Left ventricle myocardium inferior (tissue), 1 donor: ENCODE measurements at regions not wholly inside any gene's neighbourhood (a gene's known extent, or its start where the extent isn't known, plus 50 kb on each side); places are given as distances from the start of the nearest gene placed in this dataset.

Source experiments
- DNase-seq: peaks from one replicate; pipeline ENCODE4 v3.0.0-alpha.2; 2020
- H3K27ac ChIP-seq: fragments of 200-600 bp; replicated peaks from 2 replicates; pipeline ENCODE4 v1.8.0; 2021
- H3K27me3 ChIP-seq: fragments of 200-600 bp; 2 replicates; pipeline ENCODE4 v1.8.0; 2021; ENCODE audit warnings: low read depth
- H3K36me3 ChIP-seq: fragments of 200-600 bp; 2 replicates; pipeline ENCODE4 v1.8.0; 2021
- H3K4me1 ChIP-seq: fragments of 200-600 bp; 2 replicates; pipeline ENCODE4 v1.8.0; 2021
- H3K4me3 ChIP-seq: fragments of 200-600 bp; 2 replicates; pipeline ENCODE4 v1.8.0; 2021; ENCODE audit warnings: mild to moderate bottlenecking, moderate library complexity
- H3K9me3 ChIP-seq: fragments of 200-600 bp; replicated peaks from 2 replicates; pipeline ENCODE4 v1.8.0; 2021
- CTCF ChIP-seq: fragments of 200-600 bp; IDR thresholded peaks from 2 replicates; pipeline ENCODE4 v1.8.0; 2021; ENCODE audit warnings: antibody characterized with exemption, mild to moderate bottlenecking, borderline replicate concordance
- intact Hi-C: fragments of 100-400 bp; cut with micrococcal nuclease; formaldehyde crosslinking; loops from one replicate; pipeline ENCODE4 v1.11.0; 2022
- donor health status: DM: no; HTN: yes; CAD: no; lungs with severe emphysema.

GRCh38 chr2:58354230-58354629 is 113.1 kb upstream of the FANCL start:
- H3K4me1 ChIP-seq, result no peaks in the 10 kb centered on the region
- no peak overlapping the region for H3K27ac ChIP-seq
- TF ChIP-seq CTCF, result no peak
- no peaks in the 10 kb centered on the region for H3K36me3 ChIP-seq
- intact Hi-C loops, result no loop called here
- no peak overlapping the region for H3K4me3 ChIP-seq
- DNase-seq, result no peak
- H3K9me3 ChIP-seq, result no peaks in the 10 kb centered on the region
- H3K27me3 ChIP-seq, result no peaks in the 10 kb centered on the region

DNA sequence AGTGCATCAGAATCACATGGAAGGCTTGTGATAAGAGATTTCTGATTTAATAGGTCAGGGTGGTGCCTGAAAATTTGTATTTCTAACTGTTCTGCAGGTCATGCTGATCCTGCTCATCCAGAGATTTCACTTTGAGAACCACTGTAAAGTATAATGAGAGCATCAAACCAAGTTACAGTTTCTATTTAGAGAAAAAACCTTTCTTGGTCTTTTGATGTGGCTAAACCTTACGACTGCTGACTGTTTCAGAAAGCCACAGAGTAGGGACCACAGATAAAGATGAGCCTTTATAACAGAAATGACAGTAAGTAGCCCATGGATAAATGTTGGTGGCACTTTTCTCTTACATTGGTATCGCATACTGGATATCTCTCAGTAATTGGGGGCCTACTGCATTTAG is 109.4 kb upstream of the FANCL start:
- no peak for TF ChIP-seq CTCF
- no peaks in the 10 kb centered on the region for H3K27me3 ChIP-seq
- intact Hi-C loops, result no loop called here
- peaks cover 11% of the 10 kb centered on the region for H3K9me3 ChIP-seq
- H3K4me3 ChIP-seq, result no peak overlapping the region
- no peaks in the 10 kb centered on the region for H3K36me3 ChIP-seq
- DNase-seq, result no peak
- no peak overlapping the region for H3K27ac ChIP-seq
- H3K4me1 ChIP-seq, result no peaks in the 10 kb centered on the region

- Histone ChIP-seq H3K36me3 (no peaks in the 10 kb centered on the region), H3K27ac (no peak overlapping the region), H3K27me3 (no peaks in the 10 kb centered on the region), H3K9me3 (peaks cover 26% of the 10 kb centered on the region), H3K4me1 (no peaks in the 10 kb centered on the region), H3K4me3 (no peak overlapping the region)
- no peak for TF ChIP-seq CTCF
- intact Hi-C loops, result no loop called here
- DNase-seq, result no peak
These were observed 106.7 kb upstream of the FANCL start for GRCh38 chr2:58347810-58348209.

DNA sequence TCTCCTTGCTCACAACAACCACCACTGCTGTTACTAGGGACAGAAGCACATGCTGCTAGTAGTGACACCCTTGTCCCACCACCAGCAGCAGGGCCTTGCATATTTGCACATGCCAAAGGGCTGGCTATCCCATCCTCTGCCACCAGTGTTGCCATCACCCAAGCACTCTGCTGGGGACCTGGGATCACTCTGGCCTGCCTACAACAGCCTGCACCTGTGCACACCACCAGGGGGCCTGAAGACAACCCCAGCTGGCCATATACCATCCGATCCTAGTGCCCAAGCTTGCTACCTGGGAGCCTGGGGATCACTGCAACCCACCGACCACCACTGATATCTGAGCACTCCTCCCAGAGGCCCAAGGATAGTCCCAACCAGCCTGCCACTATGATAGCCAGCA is 99.9 kb upstream of the FANCL start:
- H3K27me3 ChIP-seq, result no peaks in the 10 kb centered on the region
- no peak for DNase-seq
- H3K4me3 ChIP-seq, result no peak overlapping the region
- no peak overlapping the region for H3K27ac ChIP-seq
- peaks cover 35% of the 10 kb centered on the region for H3K9me3 ChIP-seq
- intact Hi-C loops, result no loop called here
- TF ChIP-seq CTCF, result no peak
- H3K4me1 ChIP-seq, result no peaks in the 10 kb centered on the region
- H3K36me3 ChIP-seq, result no peaks in the 10 kb centered on the region

- intact Hi-C loops, result no loop called here
- H3K36me3 ChIP-seq, result no peaks in the 10 kb centered on the region
- DNase-seq, result no peak
These were observed 98.6 kb upstream of the FANCL start for GRCh38 chr2:58339548-58340243.

More at GRCh38 chr2:58339548-58340243, 98.6 kb upstream of the FANCL start:
- Histone ChIP-seq H3K27ac (no peak overlapping the region), H3K4me1 (no peaks in the 10 kb centered on the region), H3K9me3 (peaks cover 35% of the 10 kb centered on the region), H3K27me3 (no peaks in the 10 kb centered on the region), H3K4me3 (no peak overlapping the region)
- no peak for TF ChIP-seq CTCF
